Duodenal mucosa (tissue), 2 donors: ENCODE measurements at regions not wholly inside any gene's neighbourhood (a gene's known extent, or its start where the extent isn't known, plus 50 kb on each side); places are given as distances from the start of the nearest gene placed in this dataset.

Source experiments
- H3K27ac ChIP-seq: one replicate; pipeline ENCODE4 v1.7.0; 2013; ENCODE audit warnings: low read depth, low read length
- H3K27me3 ChIP-seq, 2 donors: one replicate each; pipeline ENCODE4 v1.7.0; 2013; ENCODE audit warnings: low read length in 2 of 2, control low read depth in 1 of 2; ENCODE audit not compliant: insufficient read depth in 2 of 2, control insufficient read depth in 1 of 2
- H3K36me3 ChIP-seq, 2 donors: one replicate each; pipeline ENCODE4 v1.7.0; 2013; ENCODE audit warnings: low read length in 2 of 2, control low read depth in 1 of 2; ENCODE audit not compliant: insufficient read depth in 2 of 2, control insufficient read depth in 1 of 2
- H3K4me1 ChIP-seq, 2 donors: one replicate each; pipeline ENCODE4 v1.7.0; 2013; ENCODE audit warnings: low read length in 2 of 2, control low read depth in 1 of 2; ENCODE audit not compliant: insufficient read depth in 2 of 2, control insufficient read depth in 1 of 2
- H3K4me3 ChIP-seq, 2 donors: one replicate each; pipeline ENCODE4 v1.7.0; 2013; ENCODE audit warnings: low read length in 2 of 2, low read depth in 1 of 2
- H3K9ac ChIP-seq, 2 donors: one replicate each; pipeline ENCODE4 v1.7.0; 2013; ENCODE audit warnings: low read length in 2 of 2, low read depth in 1 of 2
- H3K9me3 ChIP-seq, 2 donors: one replicate each; pipeline ENCODE4 v1.7.0; 2013; ENCODE audit warnings: low read length in 2 of 2, control low read depth in 1 of 2; ENCODE audit not compliant: control insufficient read depth in 1 of 2

DNA sequence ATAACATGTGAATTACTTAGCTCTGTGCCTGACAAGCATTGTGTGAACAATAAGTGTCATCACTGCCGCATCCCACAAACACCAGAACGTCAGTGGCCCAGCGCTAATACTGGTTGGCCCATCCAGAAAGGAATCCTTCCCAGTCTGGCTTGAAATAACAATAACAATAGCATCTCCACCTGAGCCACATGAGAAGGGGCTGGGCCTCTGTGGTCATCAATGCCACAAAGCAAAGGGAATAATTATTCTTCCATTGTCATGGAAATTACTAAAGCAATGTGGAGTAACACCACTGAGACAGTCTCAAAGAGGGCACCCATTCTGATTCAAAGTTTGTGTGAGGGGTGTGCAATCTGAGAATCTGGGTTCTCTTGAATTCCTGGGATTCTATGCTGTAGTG lies 105.7 kb upstream of the INHBA start:
- H3K27ac ChIP-seq, result no peak overlapping the region
- H3K4me1 ChIP-seq, result no peaks in the 10 kb centered on the region
- no peak overlapping the region for H3K9ac ChIP-seq
- no peaks in the 10 kb centered on the region for H3K9me3 ChIP-seq
- no peaks in the 10 kb centered on the region for H3K27me3 ChIP-seq
- H3K4me3 ChIP-seq, result no peak overlapping the region
- H3K36me3 ChIP-seq, result no peaks in the 10 kb centered on the region

- H3K36me3 ChIP-seq, result no peaks in the 10 kb centered on the region
- H3K27ac ChIP-seq, result no peak overlapping the region
- H3K4me3 ChIP-seq, result no peak overlapping the region
- H3K4me1 ChIP-seq, result no peaks in the 10 kb centered on the region
- H3K27me3 ChIP-seq, result no peaks in the 10 kb centered on the region
- no peak overlapping the region for H3K9ac ChIP-seq
- no peaks in the 10 kb centered on the region for H3K9me3 ChIP-seq
These were observed 100.7 kb upstream of the INHBA start for GRCh38 chr7:41803569-41803968.

DNA sequence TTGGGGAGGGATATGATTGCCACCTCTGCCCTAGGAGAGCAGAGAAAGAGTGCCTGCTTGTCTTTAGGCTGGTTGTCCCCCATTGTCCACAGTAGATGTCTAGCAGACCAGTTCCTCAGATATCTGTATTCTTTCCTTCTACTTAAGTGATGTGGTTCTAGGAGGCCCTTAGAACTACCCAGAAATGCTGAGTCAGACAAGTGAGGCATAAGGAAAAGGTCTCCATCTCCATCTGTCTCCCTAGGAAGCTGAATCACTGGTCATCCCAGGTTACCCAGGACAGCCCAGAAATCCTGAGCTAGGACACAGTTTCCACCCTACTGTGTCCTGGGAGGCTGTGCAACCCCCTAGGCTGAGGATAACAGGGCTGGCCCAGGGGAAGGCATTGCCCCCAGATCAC lies 93.4 kb upstream of the INHBA start:
- no peaks in the 10 kb centered on the region for H3K9me3 ChIP-seq
- H3K4me1 ChIP-seq, result no peaks in the 10 kb centered on the region
- H3K4me3 ChIP-seq, result no peak overlapping the region
- no peak overlapping the region for H3K9ac ChIP-seq
- H3K27me3 ChIP-seq, result no peaks in the 10 kb centered on the region
- H3K27ac ChIP-seq, result no peak overlapping the region
- no peaks in the 10 kb centered on the region for H3K36me3 ChIP-seq

- H3K4me3 ChIP-seq, result no peak overlapping the region
- no peaks in the 10 kb centered on the region for H3K36me3 ChIP-seq
- H3K9me3 ChIP-seq, result no peaks in the 10 kb centered on the region
- H3K27ac ChIP-seq, result no peak overlapping the region
- H3K27me3 ChIP-seq, result no peaks in the 10 kb centered on the region
- no peak overlapping the region for H3K9ac ChIP-seq
- H3K4me1 ChIP-seq, result no peaks in the 10 kb centered on the region
These were observed 92.5 kb upstream of the INHBA start for GRCh38 chr7:41795276-41795833.

DNA sequence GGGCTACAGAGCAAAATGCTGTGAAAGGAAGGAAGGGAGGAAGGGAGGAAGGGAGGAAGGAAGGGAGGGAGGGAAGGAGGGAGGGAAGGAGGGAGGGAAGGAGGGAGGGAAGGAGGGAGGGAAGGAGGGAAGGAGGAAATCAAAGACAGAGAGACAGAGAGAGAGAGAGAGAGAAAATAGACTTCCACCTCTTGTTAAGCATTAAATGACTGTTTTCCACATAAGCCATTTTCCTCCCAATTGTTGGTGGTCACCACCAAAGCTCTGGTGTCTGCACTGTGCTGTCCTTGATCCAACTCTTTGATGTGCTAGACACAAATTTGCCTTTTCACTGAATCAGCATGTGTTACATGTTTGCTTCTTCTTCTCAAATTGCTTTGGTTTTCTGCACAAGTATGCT lies 90.7 kb upstream of the INHBA start:
- no peaks in the 10 kb centered on the region for H3K9me3 ChIP-seq
- no peaks in the 10 kb centered on the region for H3K4me1 ChIP-seq
- H3K27ac ChIP-seq, result no peak overlapping the region
- H3K27me3 ChIP-seq, result no peaks in the 10 kb centered on the region
- no peak overlapping the region for H3K9ac ChIP-seq
- H3K36me3 ChIP-seq, result no peaks in the 10 kb centered on the region
- H3K4me3 ChIP-seq, result no peak overlapping the region

GRCh38 chr7:41792120-41792519 lies 89.2 kb upstream of the INHBA start:
- no peaks in the 10 kb centered on the region for H3K36me3 ChIP-seq
- no peak overlapping the region for H3K9ac ChIP-seq
- H3K27me3 ChIP-seq, result no peaks in the 10 kb centered on the region
- no peaks in the 10 kb centered on the region for H3K4me1 ChIP-seq
- no peak overlapping the region for H3K4me3 ChIP-seq
- H3K9me3 ChIP-seq, result no peaks in the 10 kb centered on the region
- no peak overlapping the region for H3K27ac ChIP-seq

DNA sequence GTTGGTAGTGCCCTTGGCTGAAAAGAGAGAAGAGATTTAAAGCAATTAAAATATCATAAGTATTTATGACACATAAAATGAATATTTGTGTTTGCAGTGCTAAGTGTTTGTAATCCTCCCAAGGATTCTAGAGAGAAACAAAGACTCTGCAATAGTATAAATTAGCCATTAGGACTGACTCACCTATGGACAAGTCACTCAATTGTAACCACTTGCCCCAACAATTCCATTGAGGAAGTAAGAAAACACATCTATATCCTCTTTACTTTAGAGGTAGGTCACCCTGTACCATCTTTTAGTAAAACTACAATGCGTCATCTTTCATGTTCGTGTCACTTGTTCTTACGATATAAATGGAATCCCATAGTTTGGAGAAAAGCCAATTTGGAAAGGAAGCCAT lies 85.7 kb upstream of the INHBA start:
- Histone ChIP-seq H3K36me3 (no peaks in the 10 kb centered on the region), H3K9ac (no peak overlapping the region), H3K4me3 (no peak overlapping the region), H3K4me1 (no peaks in the 10 kb centered on the region), H3K27ac (no peak overlapping the region), H3K9me3 (no peaks in the 10 kb centered on the region), H3K27me3 (no peaks in the 10 kb centered on the region)

DNA sequence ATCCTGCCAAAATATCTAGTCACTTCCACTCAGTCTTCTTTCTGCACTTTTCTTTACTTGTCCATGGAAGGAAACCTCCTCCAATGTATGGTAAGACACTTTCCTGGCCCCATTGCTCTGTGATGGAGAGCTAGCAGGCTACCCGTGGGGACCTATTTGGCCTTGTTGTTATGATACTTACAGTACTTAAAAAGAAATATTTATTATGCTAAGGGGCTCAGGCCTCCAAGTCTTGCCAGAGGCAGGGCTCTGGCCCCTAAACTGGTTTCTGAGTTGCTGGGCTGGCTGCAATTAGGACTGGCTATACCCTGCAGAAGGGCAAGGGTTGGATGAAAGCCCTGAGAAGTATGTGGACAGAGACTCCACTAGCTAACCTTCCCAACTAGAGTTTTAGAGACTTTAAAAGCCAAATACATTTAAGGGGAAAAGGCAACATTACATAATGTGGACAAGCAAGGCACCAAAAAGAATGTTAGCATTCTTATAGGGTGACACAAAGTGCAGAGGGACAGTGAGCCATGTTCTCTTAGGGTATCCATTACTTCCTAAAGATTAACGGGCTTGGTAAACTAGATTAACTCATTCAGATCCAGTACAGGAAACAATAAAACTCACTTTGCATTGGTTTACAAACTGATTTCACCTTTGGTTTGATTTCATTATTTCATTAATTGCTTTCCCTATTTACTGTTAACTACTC lies 84.9 kb upstream of the INHBA start:
- no peak overlapping the region for H3K27ac ChIP-seq
- H3K9ac ChIP-seq, result no peak overlapping the region
- no peaks in the 10 kb centered on the region for H3K9me3 ChIP-seq
- no peaks in the 10 kb centered on the region for H3K4me1 ChIP-seq
- no peak overlapping the region for H3K4me3 ChIP-seq
- H3K27me3 ChIP-seq, result no peaks in the 10 kb centered on the region
- no peaks in the 10 kb centered on the region for H3K36me3 ChIP-seq

- no peaks in the 10 kb centered on the region for H3K9me3 ChIP-seq
- no peak overlapping the region for H3K9ac ChIP-seq
- no peak overlapping the region for H3K4me3 ChIP-seq
- H3K4me1 ChIP-seq, result no peaks in the 10 kb centered on the region
- H3K27ac ChIP-seq, result no peak overlapping the region
- no peaks in the 10 kb centered on the region for H3K27me3 ChIP-seq
- H3K36me3 ChIP-seq, result no peaks in the 10 kb centered on the region
These were observed 84.1 kb upstream of the INHBA start for GRCh38 chr7:41786944-41787343.

DNA sequence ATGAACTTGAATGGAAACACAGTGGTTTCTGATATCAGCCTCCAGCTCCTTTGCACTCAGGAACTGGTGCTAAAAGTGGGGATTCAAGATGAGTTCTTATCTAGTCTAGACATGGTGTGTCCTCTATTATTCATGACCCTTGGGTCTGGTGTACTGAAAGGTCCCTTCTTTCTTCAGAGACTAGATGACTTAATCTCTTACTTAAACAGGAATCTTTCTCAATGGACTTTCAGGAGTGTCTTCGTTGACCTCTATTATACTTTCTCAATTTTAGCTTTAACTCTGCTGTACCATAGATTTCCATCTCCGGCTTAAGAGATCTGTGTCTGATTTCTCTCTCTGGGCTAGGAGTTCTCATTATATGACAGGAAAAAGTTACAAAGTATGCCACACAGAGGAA lies 83.5 kb upstream of the INHBA start:
- H3K36me3 ChIP-seq, result no peaks in the 10 kb centered on the region
- no peaks in the 10 kb centered on the region for H3K9me3 ChIP-seq
- H3K27me3 ChIP-seq, result no peaks in the 10 kb centered on the region
- no peak overlapping the region for H3K27ac ChIP-seq
- no peaks in the 10 kb centered on the region for H3K4me1 ChIP-seq
- H3K9ac ChIP-seq, result no peak overlapping the region
- no peak overlapping the region for H3K4me3 ChIP-seq
